ENCODE measurements at regions not wholly inside any gene's neighbourhood (a gene's known extent, or its start where the extent isn't known, plus 50 kb on each side); places are given as distances from the start of the nearest gene placed in this dataset.

GRCh38 chr5:61965490-61965889 lies 340.5 kb upstream of the KIF2A start:
- peaks cover 6% of the 10 kb centered on the region; the same call in 1 of the 2 replicates for H3K4me1 ChIP-seq (ENCODE audit: low read length)
- H3K4me2 ChIP-seq (ENCODE audit: low read length): no peak overlapping the region
- H3K9me3 ChIP-seq (ENCODE audit: insufficient read depth, low read length): no peaks in the 10 kb centered on the region
- no peak overlapping the region for H3K27ac ChIP-seq (ENCODE audit: low read length)
- H3K79me2 ChIP-seq (ENCODE audit: low read length): no peaks in the 10 kb centered on the region
- no peak overlapping the region for H3K4me3 ChIP-seq (ENCODE audit: low read length)
- no peak overlapping the region for H2AFZ ChIP-seq (ENCODE audit: low read depth, low read length)
- H3K9ac ChIP-seq (ENCODE audit: low read length): no peak overlapping the region
- H3K36me3 ChIP-seq (replicated peaks; ENCODE audit: low read depth, low read length): no peaks in the 10 kb centered on the region
- H3K27me3 ChIP-seq (ENCODE audit: low read depth, low read length): no peaks in the 10 kb centered on the region
- no peaks in the 10 kb centered on the region for H4K20me1 ChIP-seq (ENCODE audit: insufficient read depth, low read length)
- no peak for TF ChIP-seq CTCF (IDR thresholded peaks at IDR 0.05; ENCODE audit: low read depth, low read length)
- TF ChIP-seq EZH2phosphoT487 (IDR thresholded peaks at IDR 0.05; ENCODE audit: low read depth): no peak

- H3K27ac ChIP-seq (ENCODE audit: low read length): no peak overlapping the region
- H3K9ac ChIP-seq (ENCODE audit: low read length): no peak overlapping the region
- H3K4me1 ChIP-seq (ENCODE audit: low read length): peaks cover 6% of the 10 kb centered on the region; the same call in 1 of the 2 replicates
- no peaks in the 10 kb centered on the region for H3K36me3 ChIP-seq (replicated peaks; ENCODE audit: low read depth, low read length)
- no peak overlapping the region for H3K4me2 ChIP-seq (ENCODE audit: low read length)
- TF ChIP-seq EZH2phosphoT487 (IDR thresholded peaks at IDR 0.05; ENCODE audit: low read depth) (no peak), CTCF (IDR thresholded peaks at IDR 0.05; ENCODE audit: low read depth, low read length) (no peak)
- H3K27me3 ChIP-seq (ENCODE audit: low read depth, low read length): no peaks in the 10 kb centered on the region
- H3K79me2 ChIP-seq (ENCODE audit: low read length): no peaks in the 10 kb centered on the region
- no peaks in the 10 kb centered on the region for H3K9me3 ChIP-seq (ENCODE audit: insufficient read depth, low read length)
- H3K4me3 ChIP-seq (ENCODE audit: low read length): no peak overlapping the region
- no peaks in the 10 kb centered on the region for H4K20me1 ChIP-seq (ENCODE audit: insufficient read depth, low read length)
- H2AFZ ChIP-seq (ENCODE audit: low read depth, low read length): no peak overlapping the region
These were observed 339.6 kb upstream of the KIF2A start for GRCh38 chr5:61966296-61966955.

GRCh38 chr5:61966997-61967396 lies 339.0 kb upstream of the KIF2A start:
- Histone ChIP-seq H3K36me3 (replicated peaks; ENCODE audit: low read depth, low read length) (no peaks in the 10 kb centered on the region), H3K9me3 (ENCODE audit: insufficient read depth, low read length) (no peaks in the 10 kb centered on the region), H2AFZ (ENCODE audit: low read depth, low read length) (no peak overlapping the region), H3K27ac (ENCODE audit: low read length) (no peak overlapping the region), H3K4me2 (ENCODE audit: low read length) (no peak overlapping the region), H4K20me1 (ENCODE audit: insufficient read depth, low read length) (no peaks in the 10 kb centered on the region), H3K4me1 (ENCODE audit: low read length) (peaks cover 6% of the 10 kb centered on the region; the same call in 1 of the 2 replicates), H3K79me2 (ENCODE audit: low read length) (no peaks in the 10 kb centered on the region), H3K27me3 (ENCODE audit: low read depth, low read length) (no peaks in the 10 kb centered on the region), H3K9ac (ENCODE audit: low read length) (no peak overlapping the region), H3K4me3 (ENCODE audit: low read length) (no peak overlapping the region)
- TF ChIP-seq CTCF (IDR thresholded peaks at IDR 0.05; ENCODE audit: low read depth, low read length) (no peak), EZH2phosphoT487 (IDR thresholded peaks at IDR 0.05; ENCODE audit: low read depth) (no peak)

DNA sequence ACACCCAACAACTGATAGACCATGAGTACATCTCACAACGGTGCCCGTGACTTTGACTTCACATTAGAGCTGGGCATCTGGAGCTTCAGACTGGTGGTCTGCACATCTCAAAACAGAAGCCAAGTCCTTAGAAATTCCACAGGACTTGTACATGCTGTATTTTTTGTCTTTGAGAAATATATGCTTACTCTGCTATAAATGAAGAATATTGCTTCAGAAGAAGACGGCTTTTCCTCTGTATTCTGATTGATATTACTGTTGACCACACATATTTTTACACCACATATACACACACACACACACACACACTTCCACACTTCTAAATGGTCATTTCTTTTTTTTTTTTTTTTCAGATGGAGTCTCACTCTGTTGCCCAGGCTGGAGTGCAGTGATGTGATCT lies 338.3 kb upstream of the KIF2A start:
- H3K79me2 ChIP-seq (ENCODE audit: low read length): no peaks in the 10 kb centered on the region
- H3K4me1 ChIP-seq (ENCODE audit: low read length): peaks cover 6% of the 10 kb centered on the region; the same call in 1 of the 2 replicates
- H3K4me3 ChIP-seq (ENCODE audit: low read length): no peak overlapping the region
- TF ChIP-seq EZH2phosphoT487 (IDR thresholded peaks at IDR 0.05; ENCODE audit: low read depth) (no peak), CTCF (IDR thresholded peaks at IDR 0.05; ENCODE audit: low read depth, low read length) (no peak)
- H3K27ac ChIP-seq (ENCODE audit: low read length): no peak overlapping the region
- H3K9ac ChIP-seq (ENCODE audit: low read length): no peak overlapping the region
- no peak overlapping the region for H3K4me2 ChIP-seq (ENCODE audit: low read length)
- H3K27me3 ChIP-seq (ENCODE audit: low read depth, low read length): no peaks in the 10 kb centered on the region
- H3K9me3 ChIP-seq (ENCODE audit: insufficient read depth, low read length): no peaks in the 10 kb centered on the region
- H4K20me1 ChIP-seq (ENCODE audit: insufficient read depth, low read length): no peaks in the 10 kb centered on the region
- H3K36me3 ChIP-seq (replicated peaks; ENCODE audit: low read depth, low read length): no peaks in the 10 kb centered on the region
- no peak overlapping the region for H2AFZ ChIP-seq (ENCODE audit: low read depth, low read length)

All from OCI-LY3 (cell line).